Nephron (organoid): ENCODE measurements at regions not wholly inside any gene's neighbourhood (a gene's known extent, or its start where the extent isn't known, plus 50 kb on each side); places are given as distances from the start of the nearest gene placed in this dataset.

ENCODE experiments used
- H3K27ac Mint-ChIP-seq, 3 experiments: 2 replicates each; pipeline ENCODE4 v1.8.0; 2020; ENCODE audit warnings: mixed read lengths in 3 of 3, mild to moderate bottlenecking in 2 of 3, moderate library complexity in 1 of 3
- H3K27me3 Mint-ChIP-seq: 2 replicates; pipeline ENCODE4 v1.8.0; 2021; ENCODE audit warnings: low read depth, mild to moderate bottlenecking, moderate library complexity, mixed read lengths
- H3K36me3 Mint-ChIP-seq: 2 replicates; pipeline ENCODE4 v1.8.0; 2020; ENCODE audit warnings: low read depth, mixed read lengths
- H3K4me1 Mint-ChIP-seq: 2 replicates; pipeline ENCODE4 v1.8.0; 2020; ENCODE audit warnings: mixed read lengths
- H3K4me3 Mint-ChIP-seq, 3 experiments: 2 replicates each; pipeline ENCODE4 v1.8.0; 2020; ENCODE audit warnings: mild to moderate bottlenecking in 3 of 3, mixed read lengths in 3 of 3, moderate library complexity in 2 of 3
- H3K9me3 Mint-ChIP-seq: 2 replicates; pipeline ENCODE4 v1.8.0; 2020; ENCODE audit warnings: mixed read lengths
- TF ChIP-seq, protein P1 (sequence below), 3 experiments: fragments of 200-600 bp; sonication (generic); IDR thresholded peaks; one replicate each; pipeline ENCODE4 v1.5.0; 2021; ENCODE audit warnings: antibody characterized with exemption in 3 of 3; ENCODE audit not compliant: unreplicated experiment in 3 of 3

DNA sequence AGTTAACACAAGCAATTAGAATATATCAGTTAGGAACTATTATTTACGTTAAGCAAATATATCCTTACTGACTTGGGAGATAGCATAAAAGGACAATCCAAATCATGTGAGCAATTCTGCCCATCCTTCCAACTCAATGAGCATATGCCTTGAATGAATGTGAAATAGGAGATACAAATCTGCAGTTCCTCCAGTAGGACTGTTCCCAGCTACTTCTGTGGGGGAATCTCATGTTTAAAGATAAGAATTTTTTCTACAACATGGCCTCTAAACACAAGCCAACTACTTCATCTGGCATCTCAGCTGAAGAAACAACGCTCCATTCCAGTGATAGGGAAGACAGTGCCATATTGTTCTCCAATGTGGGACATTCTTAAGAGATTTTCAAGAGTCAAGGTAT lies 110.7 kb upstream of the NIPBL start:
- TF ChIP-seq, protein P1, sequence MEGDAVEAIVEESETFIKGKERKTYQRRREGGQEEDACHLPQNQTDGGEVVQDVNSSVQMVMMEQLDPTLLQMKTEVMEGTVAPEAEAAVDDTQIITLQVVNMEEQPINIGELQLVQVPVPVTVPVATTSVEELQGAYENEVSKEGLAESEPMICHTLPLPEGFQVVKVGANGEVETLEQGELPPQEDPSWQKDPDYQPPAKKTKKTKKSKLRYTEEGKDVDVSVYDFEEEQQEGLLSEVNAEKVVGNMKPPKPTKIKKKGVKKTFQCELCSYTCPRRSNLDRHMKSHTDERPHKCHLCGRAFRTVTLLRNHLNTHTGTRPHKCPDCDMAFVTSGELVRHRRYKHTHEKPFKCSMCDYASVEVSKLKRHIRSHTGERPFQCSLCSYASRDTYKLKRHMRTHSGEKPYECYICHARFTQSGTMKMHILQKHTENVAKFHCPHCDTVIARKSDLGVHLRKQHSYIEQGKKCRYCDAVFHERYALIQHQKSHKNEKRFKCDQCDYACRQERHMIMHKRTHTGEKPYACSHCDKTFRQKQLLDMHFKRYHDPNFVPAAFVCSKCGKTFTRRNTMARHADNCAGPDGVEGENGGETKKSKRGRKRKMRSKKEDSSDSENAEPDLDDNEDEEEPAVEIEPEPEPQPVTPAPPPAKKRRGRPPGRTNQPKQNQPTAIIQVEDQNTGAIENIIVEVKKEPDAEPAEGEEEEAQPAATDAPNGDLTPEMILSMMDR (IDR thresholded peaks at IDR 0.05; ENCODE audit: unreplicated experiment in 3 of 3): no peak
- Mint-ChIP-seq H3K27ac (no peak overlapping the region), H3K27me3 (no peaks in the 10 kb centered on the region), H3K4me3 (no peak overlapping the region), H3K36me3 (no peaks in the 10 kb centered on the region), H3K4me1 (no peaks in the 10 kb centered on the region), H3K9me3 (peaks cover 14% of the 10 kb centered on the region)

DNA sequence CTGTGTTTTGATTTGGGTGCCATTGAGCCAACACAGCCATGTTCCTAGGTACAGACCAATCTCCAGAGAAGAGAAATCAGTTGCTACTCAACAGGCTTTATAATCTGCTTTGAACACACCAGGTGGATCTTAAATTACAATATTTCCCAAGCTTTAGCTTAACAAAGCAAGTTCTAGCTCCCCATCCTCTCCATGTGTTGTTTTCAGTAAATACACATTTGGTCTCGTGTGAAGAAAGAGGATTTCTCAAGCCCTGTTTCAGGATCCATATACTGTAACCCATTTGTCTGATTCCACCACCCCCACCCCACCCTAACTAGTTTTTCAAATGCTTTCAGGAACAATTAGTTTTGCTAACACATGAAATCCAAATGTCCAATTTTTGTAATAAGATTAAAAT lies 109.6 kb upstream of the NIPBL start:
- Mint-ChIP-seq H3K27ac (no peak overlapping the region), H3K36me3 (no peaks in the 10 kb centered on the region), H3K27me3 (no peaks in the 10 kb centered on the region), H3K9me3 (peaks cover 16% of the 10 kb centered on the region), H3K4me3 (no peak overlapping the region), H3K4me1 (peaks cover under 1% of the 10 kb centered on the region)
- TF ChIP-seq, protein P1 (IDR thresholded peaks at IDR 0.05; ENCODE audit: unreplicated experiment in 3 of 3): no peak

GRCh38 chr5:36768450-36768849 lies 108.1 kb upstream of the NIPBL start:
- no peak overlapping the region for H3K4me3 Mint-ChIP-seq
- no peaks in the 10 kb centered on the region for H3K36me3 Mint-ChIP-seq
- TF ChIP-seq, protein P1 (IDR thresholded peaks at IDR 0.05; ENCODE audit: unreplicated experiment in 3 of 3): no peak
- H3K9me3 Mint-ChIP-seq: peaks cover 16% of the 10 kb centered on the region
- no peaks in the 10 kb centered on the region for H3K27me3 Mint-ChIP-seq
- H3K27ac Mint-ChIP-seq: no peak overlapping the region
- peaks cover 11% of the 10 kb centered on the region for H3K4me1 Mint-ChIP-seq

DNA sequence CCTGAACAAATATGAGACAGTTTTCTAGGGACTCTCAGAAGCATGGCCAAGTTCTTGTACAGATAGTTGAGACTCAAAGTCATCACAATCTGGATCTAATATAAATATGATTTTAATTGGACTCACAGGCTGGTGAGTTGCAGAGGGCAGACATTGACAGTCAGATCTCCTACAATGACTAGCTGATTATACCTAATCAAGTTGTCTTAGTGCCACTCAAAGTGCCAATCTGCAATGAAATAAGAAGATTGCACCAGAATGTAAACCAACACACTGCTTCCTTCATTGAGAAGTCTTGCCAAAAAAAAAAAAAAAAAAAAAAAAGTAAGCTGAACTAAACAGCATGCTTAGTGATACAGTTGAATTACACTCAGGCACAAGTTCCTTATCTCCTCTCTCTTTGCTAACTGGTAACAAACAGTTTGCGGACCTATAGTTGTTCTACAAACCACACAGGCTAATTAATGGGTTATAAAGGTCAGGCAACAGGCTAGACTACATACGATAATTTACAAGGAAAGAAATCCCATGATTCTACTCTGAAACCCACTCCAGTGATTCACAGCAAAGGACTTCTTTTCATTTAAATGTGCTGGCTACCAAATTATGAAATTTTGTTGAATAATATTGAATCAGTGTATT lies 107.3 kb upstream of the NIPBL start:
- Mint-ChIP-seq H3K27ac (no peak overlapping the region), H3K36me3 (no peaks in the 10 kb centered on the region), H3K4me1 (peaks cover 11% of the 10 kb centered on the region), H3K4me3 (no peak overlapping the region), H3K9me3 (peaks cover 16% of the 10 kb centered on the region), H3K27me3 (no peaks in the 10 kb centered on the region)
- TF ChIP-seq, protein P1 (IDR thresholded peaks at IDR 0.05; ENCODE audit: unreplicated experiment in 3 of 3): no peak

GRCh38 chr5:36770125-36770524 lies 106.4 kb upstream of the NIPBL start:
- H3K4me3 Mint-ChIP-seq: no peak overlapping the region
- TF ChIP-seq, protein P1 (IDR thresholded peaks at IDR 0.05; ENCODE audit: unreplicated experiment in 3 of 3): no peak
- no peaks in the 10 kb centered on the region for H3K27me3 Mint-ChIP-seq
- H3K27ac Mint-ChIP-seq: no peak overlapping the region
- peaks cover 11% of the 10 kb centered on the region for H3K4me1 Mint-ChIP-seq
- H3K9me3 Mint-ChIP-seq: peaks cover 14% of the 10 kb centered on the region
- no peaks in the 10 kb centered on the region for H3K36me3 Mint-ChIP-seq
